ENCODE measurements at regions not wholly inside any gene's neighbourhood (a gene's known extent, or its start where the extent isn't known, plus 50 kb on each side); places are given as distances from the start of the nearest gene placed in this dataset.
"Not testable (repeated sequence)": the region's sequence is repeated elsewhere in the genome, so short reads cannot be mapped to it uniquely, and the experiment has no call there.

- peak; percentile 5 for DNase-seq (ENCODE audit: low read depth, low spot score)
Measured at GRCh38 chr2:220687231-220687843, 884.8 kb downstream of the EPHA4 start.

GRCh38 chr2:220695397-220696279 lies 876.5 kb downstream of the EPHA4 start:
- DNase-seq (ENCODE audit: low read depth, low spot score): no peak

DNA sequence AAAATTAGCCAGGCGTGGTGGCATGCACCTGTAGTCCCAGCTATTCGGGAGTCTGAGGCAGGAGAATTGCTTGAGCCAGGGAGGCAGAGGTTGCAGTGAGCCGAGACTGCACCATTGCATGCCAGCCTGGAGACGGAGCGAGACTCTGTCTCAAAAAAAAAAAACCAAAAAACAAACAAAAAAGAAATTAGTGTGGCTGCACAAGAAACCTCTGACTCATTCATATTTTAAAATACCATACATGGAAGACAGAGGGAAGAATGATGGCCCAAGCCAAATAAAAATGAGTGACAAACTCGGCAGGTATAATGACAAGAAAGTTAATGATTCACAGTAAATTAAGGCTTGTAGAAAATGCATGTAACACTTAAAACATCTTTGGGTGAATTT lies 875.8 kb downstream of the EPHA4 start:
- DNase-seq (ENCODE audit: low read depth, low spot score): no peak

DNA sequence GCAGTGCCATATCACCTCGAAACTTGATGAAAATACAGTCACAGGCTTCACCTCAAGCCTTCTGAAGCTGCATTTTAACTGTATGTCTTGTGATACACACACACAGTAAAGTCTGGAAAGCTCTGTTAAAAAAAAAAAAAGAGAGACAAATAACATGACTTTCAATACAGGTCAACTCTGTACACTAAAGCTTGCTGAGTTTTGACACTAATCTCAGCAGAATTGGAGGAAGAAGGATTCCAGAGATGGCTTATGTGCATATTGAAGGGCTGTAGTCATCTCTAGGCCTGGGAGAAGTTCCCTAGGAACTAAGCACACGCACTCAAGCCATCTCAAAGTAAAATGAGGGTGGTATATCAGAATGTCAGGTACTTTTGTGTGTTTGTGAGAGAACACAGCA lies 875.1 kb downstream of the EPHA4 start:
- DNase-seq (ENCODE audit: low read depth, low spot score): no peak

DNA sequence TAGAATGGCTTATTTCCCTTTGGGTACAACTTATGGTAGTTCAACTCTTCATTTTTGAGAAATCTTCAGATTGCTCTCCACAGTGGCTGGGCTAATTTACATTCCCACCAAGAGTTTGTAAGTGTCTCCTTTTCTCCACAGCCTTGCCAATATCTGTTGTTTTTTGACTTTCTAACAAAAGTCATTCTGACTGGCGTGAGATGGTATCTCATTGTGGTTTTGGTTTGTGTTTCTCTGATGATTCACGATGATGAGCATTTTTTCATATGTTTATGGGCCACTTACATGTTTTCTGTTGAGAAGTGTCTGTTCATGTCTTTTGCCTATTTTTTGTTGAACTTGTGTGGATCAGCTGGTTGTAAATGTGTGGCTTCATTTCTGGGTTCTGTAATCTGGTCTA lies 871.0 kb downstream of the EPHA4 start:
- no peak for DNase-seq (ENCODE audit: low read depth, low spot score)

GRCh38 chr2:220703279-220703678 lies 868.8 kb downstream of the EPHA4 start:
- no peak for DNase-seq (ENCODE audit: low read depth, low spot score)

DNA sequence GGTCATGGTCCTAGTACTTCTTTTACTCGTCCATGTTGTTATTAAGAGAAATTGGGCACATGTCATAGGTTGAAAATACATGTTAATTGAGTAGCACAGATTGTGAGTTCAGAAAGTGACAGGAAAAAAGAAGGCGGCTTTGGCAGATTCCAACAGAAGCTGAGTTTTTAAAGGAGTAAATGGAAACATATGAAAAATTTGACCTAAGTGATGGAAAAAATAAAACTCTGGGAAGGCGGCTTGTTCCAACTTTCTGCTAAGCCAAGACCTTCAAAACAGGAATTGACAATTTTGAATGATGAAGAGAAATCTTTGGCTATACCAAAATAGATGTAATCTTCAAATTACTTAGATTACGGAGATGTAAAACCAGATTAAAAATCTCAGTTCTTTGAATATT lies 868.0 kb downstream of the EPHA4 start:
- no peak for DNase-seq (ENCODE audit: low read depth, low spot score)

GRCh38 chr2:220704810-220705209 lies 867.3 kb downstream of the EPHA4 start:
- DNase-seq (ENCODE audit: low read depth, low spot score): no peak

- DNase-seq (ENCODE audit: low read depth, low spot score): no peak
Measured at GRCh38 chr2:220705678-220706077, 866.4 kb downstream of the EPHA4 start.

DNA sequence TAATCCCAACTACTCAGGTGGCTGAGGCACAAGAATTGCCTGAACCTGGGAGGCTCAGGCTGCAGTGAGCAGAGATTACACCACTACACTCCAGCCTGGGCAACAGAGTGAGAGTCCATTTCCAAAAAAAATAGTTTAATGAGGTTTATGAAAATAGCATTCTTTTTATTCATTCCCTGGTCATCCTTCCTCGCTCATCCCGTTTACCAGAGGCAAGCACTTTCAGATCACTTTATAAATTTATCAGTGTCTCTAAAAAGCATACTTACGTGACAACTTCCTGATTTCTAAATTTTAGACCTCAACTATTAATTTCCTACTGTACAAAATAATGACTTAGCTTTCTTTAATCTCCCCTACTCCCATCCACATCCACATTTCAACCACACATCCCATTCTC lies 864.8 kb downstream of the EPHA4 start:
- DNase-seq (ENCODE audit: low read depth, low spot score): no peak

DNA sequence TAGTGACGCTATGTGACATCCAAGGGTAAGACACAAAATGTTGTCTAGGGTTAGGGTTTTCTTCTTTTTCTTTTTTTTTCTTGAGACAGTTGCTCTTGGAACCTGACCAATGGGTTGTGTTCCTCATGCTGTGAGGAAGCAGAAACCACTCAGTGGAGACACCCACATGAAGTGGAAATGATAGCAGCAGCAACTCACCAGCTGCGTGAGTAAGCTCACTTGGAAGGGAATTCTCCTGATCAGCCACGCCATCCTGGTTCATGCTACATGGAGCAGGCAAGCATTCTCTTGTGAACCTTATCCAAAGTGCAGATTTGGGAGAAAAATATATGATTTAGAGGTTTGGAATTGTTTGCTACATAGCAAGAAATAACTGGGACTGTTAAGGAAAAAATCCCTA lies 863.7 kb downstream of the EPHA4 start:
- DNase-seq (ENCODE audit: low read depth, low spot score): no peak

- DNase-seq (ENCODE audit: low read depth, low spot score): no peak
Measured at GRCh38 chr2:220717283-220717682, 854.8 kb downstream of the EPHA4 start.

GRCh38 chr2:220736778-220737177 lies 835.3 kb downstream of the EPHA4 start:
- DNase-seq (ENCODE audit: low read depth, low spot score): no peak

GRCh38 chr2:220743203-220743602 lies 828.9 kb downstream of the EPHA4 start:
- DNase-seq (ENCODE audit: low read depth, low spot score): no peak

DNA sequence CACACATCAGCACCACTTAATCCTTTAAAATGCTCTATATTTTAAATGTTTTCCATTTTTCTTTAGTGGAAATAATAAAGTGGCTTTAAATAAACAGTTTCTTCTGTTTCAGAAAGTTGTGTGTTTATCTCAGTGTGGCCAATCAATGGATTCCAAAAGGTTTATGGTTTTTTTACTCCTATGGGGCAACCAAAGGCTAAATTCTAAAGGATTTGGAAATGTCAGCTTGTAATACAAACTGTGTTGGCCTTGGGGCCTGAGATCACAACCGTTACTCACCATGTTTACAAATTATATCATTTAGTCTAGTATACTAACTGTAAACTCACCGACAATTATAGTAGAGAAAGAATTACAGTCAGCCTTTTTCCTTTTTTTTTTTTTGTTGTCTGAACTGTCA lies 827.2 kb downstream of the EPHA4 start:
- no peak for DNase-seq (ENCODE audit: low read depth, low spot score)

GRCh38 chr2:220745682-220746081 lies 826.4 kb downstream of the EPHA4 start:
- DNase-seq (ENCODE audit: low read depth, low spot score): no peak

DNA sequence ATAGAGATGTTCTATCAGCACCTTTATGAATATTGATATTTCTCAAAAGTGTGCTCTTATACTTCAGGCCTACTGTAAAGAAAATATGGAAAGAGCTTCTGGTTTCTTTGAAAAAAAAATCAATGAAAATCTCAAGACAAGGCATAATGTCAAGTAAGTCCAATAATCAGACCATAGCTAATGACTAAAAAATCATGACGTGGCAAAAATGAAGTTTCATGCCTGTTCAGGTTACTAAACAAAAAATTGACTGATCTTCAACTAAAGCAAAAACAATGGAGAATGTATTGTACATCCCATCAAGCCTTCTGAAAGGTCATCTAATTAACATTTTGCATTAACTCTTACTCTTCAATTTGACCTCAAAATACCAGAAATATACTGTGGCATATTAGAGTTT lies 824.4 kb downstream of the EPHA4 start:
- no peak for DNase-seq (ENCODE audit: low read depth, low spot score)

DNA sequence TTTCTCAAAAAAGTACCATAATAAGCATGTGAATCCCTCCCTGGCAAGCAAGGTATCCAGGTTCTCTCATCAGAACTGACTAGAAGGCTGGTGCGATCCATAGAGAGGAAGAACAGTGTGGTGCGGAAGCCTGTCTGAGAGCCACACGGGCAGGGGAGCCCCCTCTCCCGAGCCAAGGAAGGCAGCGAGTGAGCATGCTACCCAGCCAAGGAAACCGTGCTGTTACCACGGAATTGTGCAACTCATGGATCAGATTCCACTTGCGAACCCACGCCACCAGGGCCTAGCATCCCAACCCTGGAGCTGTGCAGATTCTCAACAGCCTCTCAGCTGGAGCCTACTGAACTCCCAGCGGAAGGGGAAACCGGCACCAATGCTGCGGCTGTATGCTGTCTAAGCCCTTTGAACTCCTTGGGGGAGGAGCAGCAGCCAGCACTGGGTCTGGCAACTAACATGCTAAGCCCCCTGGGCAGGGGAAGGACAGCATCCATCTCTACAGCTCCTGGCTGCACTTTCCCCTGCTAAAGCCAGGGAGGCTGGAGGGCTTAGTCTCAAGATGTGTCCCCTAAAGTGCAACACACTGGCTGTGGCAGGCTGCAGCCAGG lies 823.1 kb downstream of the EPHA4 start:
- DNase-seq (ENCODE audit: low read depth, low spot score): no peak

GRCh38 chr2:220753486-220753885 lies 818.6 kb downstream of the EPHA4 start:
- DNase-seq (ENCODE audit: low read depth, low spot score): no peak

GRCh38 chr2:220756653-220757052 lies 815.5 kb downstream of the EPHA4 start:
- DNase-seq (ENCODE audit: low read depth, low spot score): no peak

DNA sequence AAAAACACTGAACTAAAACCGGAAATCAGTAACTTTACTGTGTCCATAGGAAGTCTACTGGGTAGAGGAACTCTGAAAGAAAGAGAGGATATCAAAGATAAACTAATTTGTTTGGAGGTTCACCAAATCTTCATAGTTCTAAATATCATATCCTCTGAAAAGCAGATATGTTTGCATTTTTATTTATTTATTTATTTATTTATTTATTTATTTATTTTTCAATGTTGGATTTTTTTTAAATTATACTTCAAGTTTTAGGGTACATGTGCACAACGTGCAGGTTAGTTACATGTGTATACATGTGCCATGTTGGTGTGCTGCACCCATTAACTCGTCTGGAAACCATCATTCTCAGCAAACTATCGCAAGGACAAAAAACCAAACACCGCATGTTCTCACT lies 813.7 kb downstream of the EPHA4 start:
- not testable (repeated sequence) for DNase-seq (ENCODE audit: low read depth, low spot score)

DNA sequence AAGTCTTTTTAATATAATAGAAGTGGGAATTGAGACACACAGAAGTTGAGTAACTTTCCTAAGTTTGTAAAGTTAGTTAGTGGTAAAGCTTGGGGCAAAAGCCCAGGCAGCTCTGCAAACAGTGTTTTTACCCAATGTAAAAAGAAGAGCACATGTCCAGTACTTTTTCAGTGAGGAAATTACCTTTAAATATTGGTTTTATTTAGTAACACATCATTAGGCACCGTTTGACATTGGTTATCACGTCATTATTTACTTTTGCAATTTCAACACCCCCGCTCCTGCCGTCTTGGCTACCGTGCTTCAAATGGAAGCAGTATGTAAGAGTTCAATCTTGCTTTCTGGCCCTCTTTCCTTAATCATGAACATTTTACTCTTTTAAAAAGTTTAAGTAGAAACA lies 807.9 kb downstream of the EPHA4 start:
- DNase-seq (ENCODE audit: low read depth, low spot score): no peak

Data from brain pericyte (primary cell).